Right lobe of liver (tissue), 6 donors: ENCODE measurements at regions not wholly inside any gene's neighbourhood (a gene's known extent, or its start where the extent isn't known, plus 50 kb on each side); places are given as distances from the start of the nearest gene placed in this dataset.

Experiments used
- ATAC-seq, 4 donors: fragments of 200-7000 bp; cut with Tn5 transposase; one replicate each; pipeline ENCODE4 v1.9.1; 2020; ENCODE audit warnings: mild to moderate bottlenecking in 4 of 4, moderate library complexity in 4 of 4
- DNase-seq, 3 donors: peaks; one replicate each; pipeline ENCODE4 v3.0.0-alpha.2; 2020
- H3K27ac ChIP-seq, 3 donors: fragments of 200-600 bp; one replicate each; pipeline ENCODE4 v1.8.0; 2022
- H3K27me3 ChIP-seq, 2 donors: fragments of 200-600 bp; one replicate each; pipeline ENCODE4 v1.8.0; 2022
- H3K36me3 ChIP-seq, 4 donors: fragments of 200-600 bp; sonication (generic) in 1 of 4; one replicate each; pipeline versions ENCODE4 v1.5.1 to v1.8.0; 2017 to 2022; ENCODE audit warnings: control low read depth in 1 of 4
- H3K4me1 ChIP-seq, 4 donors: fragments of 200-600 bp; sonication (generic) in 1 of 4; one replicate each; pipeline versions ENCODE4 v1.5.1 to v1.8.0; 2017 to 2022; ENCODE audit warnings: control low read depth in 1 of 4
- H3K4me3 ChIP-seq, 3 donors: fragments of 200-600 bp; one replicate each; pipeline ENCODE4 v1.8.0; 2022
- H3K9me3 ChIP-seq, 4 donors: fragments of 200-600 bp; sonication (generic) in 1 of 4; one replicate each; pipeline versions ENCODE4 v1.5.1 to v1.8.0; 2017 to 2022; ENCODE audit warnings: control low read depth in 1 of 4
- POLR2A ChIP-seq: fragments of 450-650 bp; IDR thresholded peaks from one replicate; pipeline ENCODE4 v1.6.1; 2017; ENCODE audit warnings: antibody characterized with exemption, mild to moderate bottlenecking
- WGBS: methylation state at CpG from one replicate; pipeline ENCODE4 v1.1.6; 2018; ENCODE audit warnings: low coverage, low lambda C conversion rate; ENCODE audit not compliant: insufficient coverage; ENCODE audit errors: missing lambda C conversion rate; 5-methylcytosine and 5-hydroxymethylcytosine counted together
- intact Hi-C, 2 donors: fragments of 100-400 bp; cut with DNase I; formaldehyde crosslinking; loops; one replicate each; pipeline versions ENCODE4 v1.11.2 to v1.14.1; 2022
- TF ChIP-seq, protein P1 (sequence below), 4 donors: fragments of 200-600 bp in 3 of 4; fragments of 450-650 bp in 1 of 4; IDR thresholded peaks; one replicate each; pipeline versions ENCODE4 v1.5.1 to v1.8.0; 2016 to 2022; ENCODE audit warnings: antibody characterized with exemption in 4 of 4, mild to moderate bottlenecking in 2 of 4
- donor health status: DM: no; HTN: yes; CAD: no.
- donor health status: DM: no; HTN: no; CAD: no.
- donor health status: DM: no; HTN: no; CAD: no.
- donor health status: DM: no; HTN: yes; CAD: no.
- donor health status: DM: no; HTN: yes; CAD: no.

DNA sequence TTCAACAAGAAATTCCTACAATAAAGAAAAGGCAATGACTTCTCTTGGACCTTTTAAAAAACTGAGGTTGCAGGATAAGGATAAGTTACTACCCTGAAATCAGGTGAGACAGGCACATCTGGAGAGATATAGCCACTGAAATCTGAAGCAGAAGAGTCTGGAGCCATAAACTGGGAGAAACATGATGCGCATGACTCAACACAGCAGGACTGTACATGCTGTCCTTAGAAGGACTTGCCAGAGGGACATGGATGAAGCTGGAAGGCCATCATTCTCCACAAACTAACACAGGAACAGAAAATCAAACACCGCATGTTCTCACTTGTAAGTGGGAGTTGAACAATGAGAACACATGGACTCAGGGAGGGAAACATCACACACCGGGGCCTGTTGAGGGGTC, 1020.2 kb downstream of the AGBL1 start:
- H3K9me3 ChIP-seq, result no peaks in the 10 kb centered on the region
- TF ChIP-seq, protein P1, sequence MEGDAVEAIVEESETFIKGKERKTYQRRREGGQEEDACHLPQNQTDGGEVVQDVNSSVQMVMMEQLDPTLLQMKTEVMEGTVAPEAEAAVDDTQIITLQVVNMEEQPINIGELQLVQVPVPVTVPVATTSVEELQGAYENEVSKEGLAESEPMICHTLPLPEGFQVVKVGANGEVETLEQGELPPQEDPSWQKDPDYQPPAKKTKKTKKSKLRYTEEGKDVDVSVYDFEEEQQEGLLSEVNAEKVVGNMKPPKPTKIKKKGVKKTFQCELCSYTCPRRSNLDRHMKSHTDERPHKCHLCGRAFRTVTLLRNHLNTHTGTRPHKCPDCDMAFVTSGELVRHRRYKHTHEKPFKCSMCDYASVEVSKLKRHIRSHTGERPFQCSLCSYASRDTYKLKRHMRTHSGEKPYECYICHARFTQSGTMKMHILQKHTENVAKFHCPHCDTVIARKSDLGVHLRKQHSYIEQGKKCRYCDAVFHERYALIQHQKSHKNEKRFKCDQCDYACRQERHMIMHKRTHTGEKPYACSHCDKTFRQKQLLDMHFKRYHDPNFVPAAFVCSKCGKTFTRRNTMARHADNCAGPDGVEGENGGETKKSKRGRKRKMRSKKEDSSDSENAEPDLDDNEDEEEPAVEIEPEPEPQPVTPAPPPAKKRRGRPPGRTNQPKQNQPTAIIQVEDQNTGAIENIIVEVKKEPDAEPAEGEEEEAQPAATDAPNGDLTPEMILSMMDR (IDR thresholded peaks at IDR 0.05), result no peak
- no peak for TF ChIP-seq POLR2A
- no peak overlapping the region for H3K27ac ChIP-seq
- no peaks in the 10 kb centered on the region for H3K27me3 ChIP-seq
- no peaks in the 10 kb centered on the region for H3K4me1 ChIP-seq
- ATAC-seq (no peak), DNase-seq (no peak)
- no peaks in the 10 kb centered on the region for H3K36me3 ChIP-seq
- WGBS, result 91% methylated on average over 3 of the region's 3 CpGs
- H3K4me3 ChIP-seq, result no peak overlapping the region
- intact Hi-C loops, result no loop called here

- intact Hi-C loops, result no loop called here
- Histone ChIP-seq H3K36me3 (no peaks in the 10 kb centered on the region), H3K27me3 (no peaks in the 10 kb centered on the region), H3K4me3 (no peak overlapping the region), H3K9me3 (no peaks in the 10 kb centered on the region), H3K27ac (no peak overlapping the region), H3K4me1 (no peaks in the 10 kb centered on the region)
- TF ChIP-seq, protein P1 (IDR thresholded peaks at IDR 0.05), result no peak
- no peak for TF ChIP-seq POLR2A
- no peak for DNase-seq
- 100% methylated on average over 1 of the region's 2 CpGs for WGBS
- no peak for ATAC-seq
Observed at GRCh38 chr15:87089551-87089950, 1009.9 kb downstream of the AGBL1 start.

DNA sequence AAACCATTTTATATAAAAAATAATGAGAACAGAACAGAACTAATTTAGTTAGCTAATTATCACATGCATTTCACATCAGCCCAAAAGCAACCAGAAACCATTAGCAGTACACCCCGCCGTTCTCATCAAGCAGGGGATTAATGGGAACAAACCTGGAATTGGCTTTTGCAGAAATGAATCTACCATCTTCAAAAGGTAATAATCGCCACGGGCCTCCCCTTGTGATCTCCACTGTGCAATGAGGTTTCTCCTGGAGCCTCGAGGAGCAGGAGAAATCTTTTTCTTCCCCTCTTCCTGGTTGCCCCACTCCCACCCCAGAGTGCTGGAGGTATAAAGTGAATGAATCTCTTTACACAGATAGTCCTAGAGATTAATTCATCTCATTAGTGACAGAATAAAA, 1003.5 kb downstream of the AGBL1 start:
- Histone ChIP-seq H3K9me3 (no peaks in the 10 kb centered on the region), H3K27me3 (no peaks in the 10 kb centered on the region), H3K27ac (no peak overlapping the region), H3K36me3 (no peaks in the 10 kb centered on the region), H3K4me1 (no peaks in the 10 kb centered on the region), H3K4me3 (no peak overlapping the region)
- intact Hi-C loops, result no loop called here
- 49% methylated on average over 5 of the region's 5 CpGs for WGBS
- no peak for DNase-seq
- TF ChIP-seq, protein P1 (IDR thresholded peaks at IDR 0.05), result no peak
- no peak for TF ChIP-seq POLR2A
- no peak for ATAC-seq

DNA sequence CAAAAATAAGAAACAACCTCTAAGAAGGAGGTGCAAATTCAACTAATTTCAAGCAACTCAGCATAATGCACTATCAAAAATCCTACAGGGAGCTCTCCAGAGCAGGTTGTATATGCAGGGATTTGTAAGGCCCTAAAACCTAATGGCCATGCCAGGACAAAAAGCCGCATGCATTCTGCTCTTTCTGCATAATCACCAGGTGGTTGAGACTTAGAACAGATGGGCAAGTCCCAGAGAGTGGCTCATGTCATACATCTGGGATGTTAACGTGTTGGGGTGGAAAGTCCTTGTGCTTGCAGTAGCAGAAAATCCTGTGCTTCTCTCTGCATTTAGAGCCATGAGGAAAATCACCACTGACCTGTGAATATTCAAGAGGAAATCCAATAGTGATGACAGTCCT, 1002.9 kb downstream of the AGBL1 start:
- Histone ChIP-seq H3K36me3 (no peaks in the 10 kb centered on the region), H3K4me1 (no peaks in the 10 kb centered on the region), H3K27ac (no peak overlapping the region), H3K4me3 (no peak overlapping the region), H3K9me3 (no peaks in the 10 kb centered on the region), H3K27me3 (no peaks in the 10 kb centered on the region)
- intact Hi-C loops, result no loop called here
- ATAC-seq (no peak), DNase-seq (no peak)
- TF ChIP-seq POLR2A, result no peak
- TF ChIP-seq, protein P1 (IDR thresholded peaks at IDR 0.05), result no peak
- 63% methylated on average over 2 of the region's 2 CpGs for WGBS

DNA sequence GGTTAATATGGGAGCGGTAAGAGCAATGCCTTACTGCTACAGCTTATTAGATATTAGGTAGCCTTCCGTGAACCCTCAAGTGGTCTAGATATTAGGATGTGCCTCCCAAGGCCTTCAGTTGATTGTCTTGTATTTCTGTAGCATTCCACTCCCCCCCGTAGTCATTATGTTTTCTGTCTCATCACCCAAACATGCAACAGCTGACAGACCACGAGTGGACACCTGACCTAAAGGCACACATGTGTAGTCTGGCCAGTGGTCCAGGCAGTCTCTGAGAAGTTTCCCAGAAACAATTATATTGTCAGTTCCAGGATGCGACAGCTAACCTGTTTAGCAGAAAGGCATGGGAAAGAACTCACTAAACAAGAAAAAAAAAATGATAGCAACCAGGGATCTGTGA, 1000.9 kb downstream of the AGBL1 start:
- ATAC-seq, result no peak
- no peak for DNase-seq
- WGBS, result 34% methylated on average over 5 of the region's 5 CpGs
- intact Hi-C loops, result no loop called here
- H3K9me3 ChIP-seq, result no peaks in the 10 kb centered on the region
- no peaks in the 10 kb centered on the region for H3K27me3 ChIP-seq
- no peaks in the 10 kb centered on the region for H3K4me1 ChIP-seq
- H3K36me3 ChIP-seq, result no peaks in the 10 kb centered on the region
- no peak overlapping the region for H3K27ac ChIP-seq
- no peak overlapping the region for H3K4me3 ChIP-seq
- TF ChIP-seq, protein P1 (IDR thresholded peaks at IDR 0.05), result no peak
- no peak for TF ChIP-seq POLR2A
